Right lung (tissue), 2 donors: ENCODE measurements at regions not wholly inside any gene's neighbourhood (a gene's known extent, or its start where the extent isn't known, plus 50 kb on each side); places are given as distances from the start of the nearest gene placed in this dataset.

ENCODE experiments used
- DNase-seq, 2 donors: peaks; one replicate each; pipeline ENCODE4 v3.0.0-alpha.2; 2013

DNA sequence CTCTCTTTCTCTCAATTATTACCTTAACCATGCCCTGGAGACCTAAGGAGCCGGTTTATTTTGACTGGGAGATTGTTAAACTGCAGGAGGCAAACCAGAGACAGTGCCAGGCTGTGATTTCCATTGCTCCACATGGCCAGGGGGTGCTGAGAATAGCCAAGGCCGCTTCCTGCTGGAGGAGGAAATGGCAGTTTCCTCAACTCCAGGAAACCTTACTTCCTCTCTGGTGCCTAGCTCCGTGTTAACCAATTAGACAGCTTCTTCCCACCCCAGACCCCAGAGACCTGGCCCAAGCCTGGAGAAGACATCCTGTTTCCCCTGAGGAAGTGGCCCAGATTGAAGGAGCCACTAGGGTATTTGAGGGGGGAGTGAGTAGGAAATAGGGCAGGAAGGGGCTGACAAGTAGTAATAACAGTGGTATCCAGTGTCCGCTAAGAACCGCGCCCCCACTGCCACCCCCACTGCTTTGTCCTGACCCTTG is 161.2 kb downstream of the PLPP3 start:
- DNase-seq, result no peak

DNA sequence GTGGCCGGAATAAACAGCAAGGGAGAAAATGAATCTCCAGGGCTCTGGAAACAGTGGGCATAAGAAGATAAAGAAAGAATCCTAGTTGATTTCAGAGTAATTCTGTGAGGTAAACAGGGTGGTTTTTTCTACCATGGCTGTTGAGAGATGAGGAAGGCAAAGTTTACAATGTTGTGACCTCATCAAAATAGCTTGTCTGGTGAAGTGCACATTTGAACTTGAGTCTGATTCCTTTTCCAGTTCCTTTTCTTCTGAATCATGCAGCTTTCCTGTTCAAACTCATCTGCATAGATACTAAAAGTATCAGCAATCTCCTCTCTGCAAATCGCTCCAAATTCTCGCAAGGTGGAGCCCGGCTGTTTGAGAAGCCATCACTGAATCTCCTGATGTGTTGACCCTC is 161.7 kb downstream of the PLPP3 start:
- no peak for DNase-seq

DNA sequence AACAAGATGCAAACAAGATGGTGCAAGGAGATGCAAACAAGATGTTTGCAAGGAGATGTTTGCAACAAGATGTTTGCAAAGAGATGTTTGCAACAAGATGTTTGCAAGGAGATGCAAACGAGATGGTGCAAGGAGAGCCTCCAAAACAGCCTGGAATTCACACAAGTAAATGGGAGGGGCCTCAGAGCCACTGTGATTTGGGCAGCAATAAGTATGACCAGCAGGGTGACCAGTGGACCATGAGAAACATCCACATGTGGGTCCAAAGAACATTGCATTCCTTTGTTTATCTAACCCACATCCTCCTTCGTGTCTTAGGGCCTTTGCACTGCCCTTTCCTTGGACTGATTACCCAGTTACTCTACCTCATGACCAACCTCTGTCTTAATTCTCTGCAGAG is 162.9 kb downstream of the PLPP3 start:
- no peak for DNase-seq

DNA sequence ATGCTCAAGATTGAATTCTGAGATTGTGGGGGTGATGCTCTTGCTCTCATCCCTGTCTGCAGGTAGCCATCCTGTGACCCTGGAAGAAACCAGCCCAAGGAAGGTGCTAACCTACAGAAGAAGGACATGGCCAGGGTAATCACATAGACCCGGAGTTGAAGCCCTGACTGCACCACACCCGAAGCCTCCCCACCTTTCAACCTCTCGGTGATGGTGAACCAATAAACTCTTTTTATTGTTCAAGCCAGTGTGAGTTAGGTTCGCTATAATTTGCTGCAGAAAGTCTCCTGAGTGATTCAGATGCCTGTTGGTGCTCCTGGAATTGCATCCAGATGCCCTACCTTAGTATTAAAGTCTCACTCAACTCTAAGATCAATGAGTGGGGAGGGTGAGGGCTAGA is 163.6 kb downstream of the PLPP3 start:
- DNase-seq, result no peak

DNA sequence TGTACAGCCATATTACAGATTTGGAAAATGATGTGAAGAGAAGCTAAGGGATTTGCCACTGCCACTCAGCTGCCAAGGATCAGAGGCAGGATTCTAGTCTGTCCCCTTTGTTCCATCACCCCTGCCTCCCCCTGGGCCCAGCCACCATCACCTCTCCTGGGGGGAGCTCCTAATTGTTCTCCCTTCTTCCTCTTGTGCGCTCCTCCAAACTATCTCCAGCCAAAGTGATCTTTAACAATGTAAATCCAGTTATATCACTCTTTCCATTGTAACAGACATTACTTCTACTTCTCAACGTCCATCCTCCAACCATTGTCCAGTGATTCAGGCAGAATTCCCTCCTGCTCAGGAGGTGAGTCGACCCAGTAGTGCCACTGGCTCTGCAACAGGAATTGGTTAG is 164.1 kb downstream of the PLPP3 start:
- DNase-seq, result no peak

DNA sequence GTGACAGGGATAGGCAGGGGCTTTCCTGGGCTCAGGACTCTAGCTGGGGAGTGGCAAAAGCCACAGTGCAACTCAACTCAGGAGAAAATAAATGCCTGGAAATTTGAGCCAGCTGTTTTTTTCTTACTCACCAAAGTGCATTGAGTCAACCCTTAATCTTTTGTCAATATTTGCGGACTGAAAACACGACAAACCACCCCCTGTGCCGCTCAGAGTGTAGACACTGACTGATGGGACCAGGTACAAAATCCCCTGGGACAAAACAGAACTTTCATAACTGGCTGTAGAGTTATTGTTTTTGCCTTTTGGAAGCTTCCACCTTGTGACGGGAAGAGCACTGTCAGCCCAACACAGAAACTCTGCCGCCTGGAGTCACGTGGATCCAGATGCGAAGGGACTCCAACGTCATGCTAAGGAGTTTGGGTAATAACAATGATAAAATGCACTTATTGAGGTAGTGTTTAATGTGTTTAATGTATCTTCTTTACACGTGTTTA is 164.6 kb downstream of the PLPP3 start:
- no peak for DNase-seq

DNA sequence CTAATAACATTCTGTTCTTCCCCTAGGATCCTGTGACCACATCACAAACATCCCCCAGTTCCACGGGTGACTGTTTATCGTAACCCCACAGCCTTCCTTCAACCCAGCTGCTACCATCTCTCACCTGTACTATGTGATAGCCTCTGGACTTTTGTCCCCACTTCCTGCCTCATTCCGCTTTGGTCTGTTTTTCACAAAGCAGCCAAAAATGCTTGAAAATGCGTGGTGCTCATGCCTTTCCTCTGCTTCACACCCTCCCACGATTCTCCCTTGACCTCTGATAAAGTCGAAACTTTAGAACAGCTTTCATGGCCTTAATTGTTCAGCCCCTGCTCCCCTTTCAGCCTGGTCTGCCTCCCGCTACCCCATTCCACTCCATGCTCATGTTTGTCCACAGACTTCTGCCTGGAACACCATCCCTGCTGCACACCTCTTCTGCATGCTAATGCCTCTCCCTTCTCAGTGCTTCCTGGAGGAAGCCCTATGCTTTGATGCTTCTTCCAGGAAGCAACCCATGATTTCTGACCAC is 165.6 kb downstream of the PLPP3 start:
- no peak for DNase-seq

DNA sequence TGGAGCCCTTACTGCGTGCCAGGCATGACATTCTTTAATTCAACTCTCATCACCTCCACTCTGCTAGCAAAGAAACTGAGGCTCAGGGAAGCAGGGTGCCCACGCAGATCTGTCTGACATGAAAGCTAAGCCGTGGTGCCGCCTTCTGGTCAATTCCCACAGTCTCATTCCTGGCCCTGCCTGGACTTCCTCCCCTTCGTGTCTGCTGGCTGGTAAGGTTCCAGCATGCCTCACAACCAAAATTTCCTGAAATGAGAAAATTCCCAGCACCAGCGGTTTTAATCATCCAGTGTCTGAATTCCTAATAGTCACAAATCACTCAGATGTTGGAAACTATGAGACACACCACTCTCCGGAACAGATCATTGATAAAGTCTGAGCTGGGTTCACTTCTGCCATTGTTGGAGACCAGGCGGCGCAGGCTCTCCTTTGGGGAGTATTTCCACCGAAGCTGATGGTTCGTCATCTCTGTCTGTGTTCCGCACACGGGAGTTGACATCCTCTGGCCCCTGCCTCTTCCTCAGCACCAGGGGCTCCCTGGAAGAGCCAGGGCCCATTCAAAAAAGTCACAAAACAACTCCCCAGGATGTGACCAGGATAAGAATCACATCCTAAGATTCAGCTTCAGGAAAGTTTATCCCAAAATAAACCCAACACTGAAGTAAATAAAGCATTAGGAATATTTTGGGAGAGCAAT is 167.7 kb downstream of the PLPP3 start:
- no peak for DNase-seq

DNA sequence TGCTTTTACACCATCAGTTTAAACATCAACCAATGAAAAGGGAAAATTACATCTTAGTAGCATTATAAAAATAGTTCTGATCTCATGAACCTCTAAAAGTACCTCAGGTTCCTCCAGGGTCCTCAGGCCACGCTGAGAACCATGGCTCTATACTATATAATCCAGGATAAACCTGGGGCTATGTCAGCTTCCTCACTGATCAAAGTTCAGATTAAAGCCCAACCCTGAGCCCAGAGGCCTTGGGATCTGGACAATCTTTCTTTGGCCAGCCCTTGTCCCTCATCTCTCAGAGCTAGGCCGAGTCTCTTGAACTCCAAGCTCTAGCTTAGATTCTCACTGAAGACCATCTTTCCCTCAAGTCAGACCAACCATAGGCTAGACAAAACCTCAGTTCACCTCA is 168.3 kb downstream of the PLPP3 start:
- no peak for DNase-seq

DNA sequence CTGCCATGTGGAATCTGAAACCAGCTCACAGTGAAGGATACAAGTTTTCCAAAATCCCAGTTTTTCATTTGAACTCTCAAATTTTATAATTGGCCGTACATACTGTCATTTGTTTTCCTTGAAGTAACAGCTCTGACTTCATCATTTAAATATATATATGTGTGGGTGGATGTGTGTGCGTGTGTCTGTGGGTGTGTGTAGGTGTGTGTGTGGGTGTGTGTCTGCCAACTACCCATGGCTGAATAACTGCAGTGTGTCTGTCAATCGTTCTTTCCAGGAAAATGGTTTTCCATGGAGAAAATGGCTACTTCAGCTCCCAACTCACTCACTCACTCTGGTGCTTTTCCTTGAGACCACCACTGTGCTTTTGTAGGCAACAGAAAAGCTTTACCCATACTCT is 169.0 kb downstream of the PLPP3 start:
- DNase-seq, result no peak

DNA sequence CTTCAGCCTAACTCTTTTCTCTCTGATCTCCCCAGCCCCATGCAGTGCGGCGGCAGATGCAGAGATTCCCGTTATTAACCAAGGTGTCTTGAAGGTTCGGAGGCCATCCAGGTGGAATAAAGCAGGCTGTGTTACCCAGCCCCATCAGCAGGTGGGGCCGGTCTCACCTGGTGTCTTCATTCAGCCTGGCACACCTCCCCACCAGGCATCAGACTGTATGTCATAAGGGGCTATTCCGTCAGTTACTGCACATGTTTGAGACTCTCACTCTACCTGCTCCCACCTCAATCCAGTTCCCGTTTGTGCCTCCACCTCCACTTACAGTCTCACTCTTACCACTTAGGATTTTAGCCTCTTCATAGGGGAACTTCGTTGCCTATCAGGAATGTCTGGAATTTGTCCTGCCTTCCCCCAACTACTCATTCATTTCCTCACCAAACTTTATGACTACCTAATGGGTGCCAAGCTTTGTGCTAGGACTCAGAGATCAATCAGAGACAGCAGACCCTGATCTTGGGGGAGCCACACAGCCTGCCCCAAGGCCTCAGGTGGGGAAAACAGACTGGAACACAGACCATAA is 170.2 kb downstream of the PLPP3 start:
- DNase-seq, result no peak

DNA sequence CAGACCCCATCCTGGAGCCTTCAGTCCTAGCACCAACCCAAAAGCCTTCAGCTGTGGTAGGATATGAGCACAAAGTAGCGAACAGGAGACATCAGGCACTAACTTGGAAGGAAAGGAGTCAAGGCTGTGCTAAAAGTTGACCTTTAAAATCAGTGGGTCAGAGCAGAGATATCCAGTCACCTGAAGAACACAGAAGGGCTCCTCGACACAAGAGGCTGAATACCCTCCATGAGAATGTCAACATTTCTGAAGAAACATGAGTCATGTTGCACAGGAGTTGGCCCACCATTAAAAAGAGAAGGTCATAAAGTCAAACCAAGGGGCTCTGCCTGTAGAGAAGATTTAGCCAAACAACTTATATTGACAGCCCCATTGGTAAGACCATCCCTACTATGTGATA is 172.5 kb downstream of the PLPP3 start:
- DNase-seq, result no peak

DNA sequence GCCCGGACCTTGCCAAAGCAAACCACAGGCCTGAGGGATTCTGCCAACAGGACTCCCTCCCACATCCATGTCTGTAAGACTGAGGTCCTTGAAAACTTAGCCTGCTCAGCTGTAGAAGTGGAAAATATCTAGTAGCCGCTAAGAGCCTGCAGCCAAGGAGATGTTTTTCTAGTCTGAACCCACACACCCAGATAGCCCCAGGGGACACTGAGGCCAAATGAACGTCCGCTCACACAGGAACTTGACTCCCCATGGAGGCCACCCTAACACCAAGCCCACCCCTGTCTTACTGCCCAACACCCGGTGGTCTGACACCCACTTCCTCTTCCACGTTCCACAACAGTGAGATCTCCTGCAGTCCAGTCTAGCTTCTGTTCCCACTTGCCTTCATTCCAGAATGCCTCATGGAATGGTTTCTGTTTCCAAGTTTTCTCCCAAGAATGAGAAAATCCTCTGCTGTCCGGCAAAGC is 174.8 kb downstream of the PLPP3 start:
- no peak for DNase-seq

DNA sequence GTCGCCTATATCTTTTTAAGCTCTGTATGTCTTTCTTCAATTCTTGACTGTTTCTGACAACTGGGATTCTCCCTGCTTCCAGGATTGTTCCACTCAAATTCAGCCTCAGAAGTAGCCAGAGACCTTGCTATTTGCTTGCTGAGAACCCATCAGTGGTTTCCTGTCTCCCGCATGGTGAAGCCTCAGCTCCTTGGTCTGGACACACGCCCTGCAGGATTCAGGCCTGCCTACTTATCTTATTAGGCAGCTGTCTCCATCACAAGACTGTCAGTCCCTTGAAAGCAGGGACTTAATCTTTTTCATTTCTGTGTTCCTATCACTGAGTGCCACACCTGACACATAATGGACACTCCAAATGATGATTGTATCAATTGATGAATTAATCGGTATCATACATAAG is 175.3 kb downstream of the PLPP3 start:
- no peak for DNase-seq

DNA sequence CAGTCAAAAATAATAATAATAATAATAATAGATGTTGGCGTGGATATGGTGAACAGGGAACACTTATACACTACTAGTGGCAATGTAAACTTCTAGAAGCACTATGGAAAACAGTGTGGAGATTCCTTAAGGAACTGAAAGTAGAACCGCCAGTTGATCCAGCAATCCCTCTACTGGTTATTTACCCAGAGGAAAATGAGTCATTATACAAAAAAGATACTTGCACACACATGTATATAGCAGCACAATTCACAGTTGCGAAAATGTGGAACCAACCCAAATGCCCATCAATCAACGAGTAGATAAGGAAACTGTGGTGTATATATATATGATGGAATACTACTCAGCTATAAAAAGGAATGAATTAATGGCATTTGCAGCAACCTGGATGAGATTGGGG is 176.0 kb downstream of the PLPP3 start:
- DNase-seq, result no peak

DNA sequence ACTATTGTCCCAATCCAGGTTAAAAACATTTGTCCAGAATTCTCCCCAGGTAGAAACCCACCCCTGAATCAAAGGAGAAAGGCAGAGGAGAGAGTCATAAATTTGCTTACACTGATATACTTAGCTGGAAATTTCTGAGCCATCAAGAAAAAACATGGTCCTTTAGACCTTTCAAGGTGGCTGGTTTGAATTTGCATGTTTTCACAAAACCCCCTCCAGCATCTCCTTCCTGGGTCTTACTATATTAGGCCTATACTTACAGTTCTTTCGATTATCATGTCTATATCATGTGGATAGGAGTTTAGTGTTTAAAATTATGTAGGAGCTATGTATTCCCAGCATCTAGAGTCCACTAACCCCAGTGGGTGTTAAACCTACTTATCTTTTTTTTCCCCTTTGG is 178.2 kb downstream of the PLPP3 start:
- no peak for DNase-seq

DNA sequence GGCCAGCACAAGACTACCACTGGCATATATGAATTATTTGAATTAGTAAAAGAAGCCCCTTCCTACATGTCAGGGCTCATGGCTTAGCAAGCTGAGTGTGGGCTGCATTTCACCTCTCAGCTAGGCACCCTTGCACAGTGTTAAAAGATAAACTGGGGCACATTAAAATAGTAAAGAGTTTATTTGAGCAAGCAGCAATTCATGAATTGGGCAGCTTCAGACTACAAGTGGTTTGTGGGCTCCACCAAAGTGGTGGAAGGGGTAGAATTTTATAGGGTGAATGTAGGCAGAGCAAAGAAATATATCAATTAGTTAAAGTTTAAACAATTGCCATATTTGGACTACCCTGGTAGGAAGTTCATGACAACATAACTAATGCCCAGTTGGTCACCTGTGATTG is 178.8 kb downstream of the PLPP3 start:
- DNase-seq, result no peak

DNA sequence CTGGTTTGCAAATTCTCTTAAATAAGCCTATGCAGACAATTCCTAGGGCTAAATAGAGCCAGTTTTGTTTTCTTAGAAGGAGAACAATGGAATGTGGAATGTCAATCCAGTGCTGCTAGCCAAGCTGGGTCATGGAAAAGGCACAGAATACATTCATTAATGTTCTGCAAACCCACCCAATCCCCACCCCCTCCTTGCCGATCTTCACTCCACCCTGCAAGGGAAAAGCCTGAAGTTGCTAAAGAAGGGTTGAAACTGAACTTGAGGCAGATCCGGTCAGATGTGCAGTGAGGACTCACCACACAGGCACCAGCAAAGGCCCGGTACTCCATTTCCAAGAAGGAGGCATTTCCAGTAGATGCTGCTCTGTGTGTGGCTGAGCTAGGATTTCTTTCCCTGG is 179.6 kb downstream of the PLPP3 start:
- no peak for DNase-seq

DNA sequence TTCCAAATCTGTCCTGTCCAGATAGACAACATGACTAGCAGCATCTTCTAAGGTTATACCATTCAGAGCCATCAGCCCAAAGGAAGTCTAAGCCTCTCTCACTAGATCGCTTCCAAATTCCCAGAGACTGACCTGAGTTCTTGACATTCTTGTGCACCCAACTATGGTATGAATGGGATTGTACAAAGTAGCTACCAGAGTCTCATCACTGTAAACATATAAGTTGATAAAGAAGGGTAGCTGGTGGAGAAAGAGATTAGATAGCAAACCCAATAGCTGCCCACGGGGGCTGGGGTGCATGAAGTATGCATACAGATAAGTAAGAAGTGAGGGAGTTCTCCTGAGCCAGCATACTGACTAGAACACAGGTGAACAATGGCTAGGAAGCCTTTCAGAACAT is 180.0 kb downstream of the PLPP3 start:
- DNase-seq, result no peak

DNA sequence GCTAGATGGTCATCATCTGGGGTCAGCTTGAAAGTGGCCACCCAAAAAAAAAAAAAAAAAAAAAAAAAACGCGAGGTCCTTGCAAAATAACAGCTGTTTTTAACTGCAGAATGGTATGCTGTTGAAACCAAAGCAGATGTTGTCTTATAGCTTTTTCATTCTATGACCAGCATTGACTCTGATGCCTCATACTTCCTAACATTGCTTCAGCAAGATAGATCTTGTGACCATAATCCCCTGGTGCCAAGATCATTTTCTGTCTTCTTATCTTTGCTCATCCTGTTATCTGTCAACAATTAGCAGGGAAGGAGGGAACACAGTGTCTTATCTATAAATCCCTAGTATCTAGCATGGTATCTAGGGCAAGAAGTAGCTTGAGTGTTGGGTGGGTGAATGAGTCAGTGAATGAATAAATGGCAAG is 181.5 kb downstream of the PLPP3 start:
- no peak for DNase-seq

DNA sequence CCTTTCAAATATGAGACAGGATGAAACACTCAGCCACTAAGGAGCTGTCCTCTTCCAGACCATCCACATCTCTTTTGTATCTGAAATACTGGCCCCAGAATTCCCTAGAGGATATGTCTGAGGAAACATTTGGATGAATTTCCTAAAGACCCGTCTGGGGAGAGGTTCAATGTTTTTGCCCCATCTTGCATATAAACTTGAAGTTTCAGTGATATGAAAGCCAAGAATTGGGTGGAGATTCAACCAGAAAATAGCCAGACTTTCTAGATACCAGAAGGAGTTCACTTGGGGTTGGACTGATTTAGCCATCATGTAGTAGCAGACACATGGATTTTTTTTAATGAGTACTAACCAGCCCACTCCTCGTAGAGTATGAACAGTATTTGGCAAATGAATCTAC is 182.0 kb downstream of the PLPP3 start:
- DNase-seq, result no peak

DNA sequence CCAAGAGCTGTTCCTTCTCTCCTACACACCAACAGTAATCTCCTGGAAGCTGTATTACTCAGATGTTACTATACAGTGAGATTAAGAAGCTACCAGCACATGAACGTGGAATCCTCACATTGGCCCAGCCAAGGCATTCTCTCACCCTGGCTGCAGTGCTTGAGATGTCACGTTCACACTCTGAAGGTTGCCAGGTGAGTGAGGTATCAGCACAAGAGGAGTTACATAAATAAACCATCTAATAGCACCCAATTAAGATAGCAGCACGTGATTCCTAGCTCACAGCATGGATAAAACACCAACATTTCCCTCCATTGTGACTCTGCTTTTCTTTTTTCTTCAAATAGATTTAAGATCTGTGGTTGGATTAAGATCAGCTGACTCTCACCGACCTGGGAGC is 182.8 kb downstream of the PLPP3 start:
- DNase-seq, result no peak

DNA sequence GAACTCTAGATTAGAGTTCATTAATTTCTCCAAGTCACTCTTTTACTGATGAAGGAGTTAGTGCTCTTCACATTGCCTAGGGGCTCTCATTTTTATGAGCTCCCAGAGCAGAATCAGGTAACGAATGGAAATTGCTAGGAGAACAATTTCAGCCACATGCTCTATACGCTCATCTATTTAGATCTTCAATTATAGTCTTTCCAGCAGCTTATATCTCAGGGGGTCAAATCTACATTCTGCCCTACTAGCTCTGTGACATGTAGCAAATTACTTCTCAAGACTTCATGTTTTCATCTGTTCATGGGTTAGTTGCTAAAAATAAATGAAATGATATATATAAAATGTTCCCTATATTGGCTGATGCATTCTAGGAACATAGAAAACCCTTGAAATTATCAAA is 183.6 kb downstream of the PLPP3 start:
- no peak for DNase-seq

DNA sequence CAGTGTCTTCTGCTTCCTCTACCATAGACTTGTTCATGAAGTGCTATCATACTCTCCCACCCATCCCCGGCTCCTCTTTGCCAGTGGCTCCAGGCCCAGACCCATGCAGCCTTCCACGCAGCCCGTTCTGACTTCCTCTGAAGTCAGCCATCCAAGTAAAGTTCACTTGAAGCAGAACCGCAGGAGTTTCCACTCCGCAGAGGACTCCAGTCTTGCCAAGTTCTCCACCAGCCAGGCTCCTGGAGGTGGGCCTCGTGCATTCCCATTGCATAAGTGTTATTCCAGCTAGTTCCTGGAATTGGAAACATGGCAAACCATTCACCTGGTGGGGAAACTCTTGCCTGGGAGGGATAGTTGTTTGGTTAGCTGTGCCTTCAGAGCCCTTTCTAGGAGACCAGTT is 185.1 kb downstream of the PLPP3 start:
- no peak for DNase-seq
